ENCODE measurements at regions not wholly inside any gene's neighbourhood (a gene's known extent, or its start where the extent isn't known, plus 50 kb on each side); places are given as distances from the start of the nearest gene placed in this dataset.
"Not testable (repeated sequence)": the region's sequence is repeated elsewhere in the genome, so short reads cannot be mapped to it uniquely, and the experiment has no call there.

- no peak for DNase-seq
Measured at GRCh38 chr11:22078063-22078462, 114.8 kb upstream of the ANO5 start.

- no peak for DNase-seq
Measured at GRCh38 chr11:22079133-22079872, 113.6 kb upstream of the ANO5 start.

GRCh38 chr11:22082178-22082577 lies 110.7 kb upstream of the ANO5 start:
- DNase-seq: no peak

- DNase-seq: no peak
Measured at GRCh38 chr11:22082788-22083187, 110.1 kb upstream of the ANO5 start.

GRCh38 chr11:22084056-22084455 lies 108.8 kb upstream of the ANO5 start:
- DNase-seq: no peak

GRCh38 chr11:22084564-22084963 lies 108.3 kb upstream of the ANO5 start:
- DNase-seq: no peak

- no peak for DNase-seq
Measured at GRCh38 chr11:22089609-22090008, 103.3 kb upstream of the ANO5 start.

GRCh38 chr11:22106566-22106965 lies 86.3 kb upstream of the ANO5 start:
- no peak for DNase-seq

- no peak for DNase-seq
Measured at GRCh38 chr11:22115470-22116029, 77.3 kb upstream of the ANO5 start.

GRCh38 chr11:22127981-22128380 lies 64.9 kb upstream of the ANO5 start:
- not testable (repeated sequence) for DNase-seq

- DNase-seq: no peak
Measured at GRCh38 chr11:22130462-22131053, 62.3 kb upstream of the ANO5 start.

GRCh38 chr11:22133776-22134175 lies 59.1 kb upstream of the ANO5 start:
- DNase-seq: no peak

GRCh38 chr11:22138264-22138663 lies 54.6 kb upstream of the ANO5 start:
- DNase-seq: no peak
